Activated CD4-positive, alpha-beta T cell treated with anti-CD3 and anti-CD28 coated beads, Interleukin-2, amount 50 U/mL, for 24 hours (primary cell): ENCODE measurements at regions not wholly inside any gene's neighbourhood (a gene's known extent, or its start where the extent isn't known, plus 50 kb on each side); places are given as distances from the start of the nearest gene placed in this dataset.
"Not testable (repeated sequence)": the region's sequence is repeated elsewhere in the genome, so short reads cannot be mapped to it uniquely, and the experiment has no call there.

Experiments used
- DNase-seq, 2 donors: peaks; one replicate each; pipeline ENCODE4 v3.0.0-alpha.2; 2020; ENCODE audit warnings: low read depth in 1 of 2, low spot score in 1 of 2

GRCh38 chr12:87274594-87275245 lies 754.5 kb downstream of the C12orf50 start:
- no peak for DNase-seq

GRCh38 chr12:87272851-87273250 lies 756.4 kb downstream of the C12orf50 start:
- no peak for DNase-seq

GRCh38 chr12:87270919-87271318 lies 758.3 kb downstream of the C12orf50 start:
- no peak for DNase-seq

- no peak for DNase-seq
Observed at GRCh38 chr12:87266305-87266704, 762.9 kb downstream of the C12orf50 start.

GRCh38 chr12:87259391-87259790 lies 769.8 kb downstream of the C12orf50 start:
- DNase-seq, result no peak

GRCh38 chr12:87254381-87255030 lies 774.7 kb downstream of the C12orf50 start:
- DNase-seq, result no peak

- DNase-seq, result no peak
Observed at GRCh38 chr12:87253157-87253556, 776.0 kb downstream of the C12orf50 start.

- DNase-seq, result no peak
Observed at GRCh38 chr12:87246726-87247125, 782.5 kb downstream of the C12orf50 start.

GRCh38 chr12:87238466-87238865 lies 790.7 kb downstream of the C12orf50 start:
- no peak for DNase-seq

GRCh38 chr12:87234898-87235297 lies 794.3 kb downstream of the C12orf50 start:
- DNase-seq, result no peak

- no peak for DNase-seq
Observed at GRCh38 chr12:87233671-87234070, 795.5 kb downstream of the C12orf50 start.

- DNase-seq, result no peak
Observed at GRCh38 chr12:87231818-87232217, 797.4 kb downstream of the C12orf50 start.

- no peak for DNase-seq
Observed at GRCh38 chr12:87230441-87230840, 798.8 kb downstream of the C12orf50 start.

- no peak for DNase-seq
Observed at GRCh38 chr12:87227162-87227561, 802.0 kb downstream of the C12orf50 start.

- DNase-seq, result no peak
Observed at GRCh38 chr12:87217491-87217890, 811.7 kb downstream of the C12orf50 start.

- DNase-seq, result no peak
Observed at GRCh38 chr12:87216436-87216835, 812.8 kb downstream of the C12orf50 start.

- no peak for DNase-seq
Observed at GRCh38 chr12:87202189-87202588, 827.0 kb downstream of the C12orf50 start.

- no peak for DNase-seq
Observed at GRCh38 chr12:87201598-87201997, 827.6 kb downstream of the C12orf50 start.

GRCh38 chr12:87200289-87200979 lies 828.8 kb downstream of the C12orf50 start:
- no peak for DNase-seq

- no peak for DNase-seq
Observed at GRCh38 chr12:87198181-87198580, 831.0 kb downstream of the C12orf50 start.

- no peak for DNase-seq
Observed at GRCh38 chr12:87196321-87196720, 832.9 kb downstream of the C12orf50 start.

- not testable (repeated sequence) for DNase-seq
Observed at GRCh38 chr12:87194389-87194788, 834.8 kb downstream of the C12orf50 start.
